ENCODE measurements at regions not wholly inside any gene's neighbourhood (a gene's known extent, or its start where the extent isn't known, plus 50 kb on each side); places are given as distances from the start of the nearest gene placed in this dataset.

- Mint-ChIP-seq H3K27me3 (ENCODE audit: insufficient read depth, low read depth, poor library complexity) (peaks cover 2% of the 10 kb centered on the region), H3K27ac (no peak overlapping the region), H3K36me3 (ENCODE audit: low read depth) (no peaks in the 10 kb centered on the region), H3K4me3 (no peak overlapping the region), H3K9me3 (no peaks in the 10 kb centered on the region), H3K4me1 (peaks cover 5% of the 10 kb centered on the region; the same call in 2 of the 3 replicates)
- H3K36me3 ChIP-seq (ENCODE audit: insufficient read depth), result no peaks in the 10 kb centered on the region
- peaks cover 14% of the 10 kb centered on the region for H3K4me1 ChIP-seq (ENCODE audit: insufficient read depth)
- no peaks in the 10 kb centered on the region for H3K79me2 ChIP-seq (replicated peaks; ENCODE audit: insufficient read depth)
- no peaks in the 10 kb centered on the region for H3F3A ChIP-seq (replicated peaks; ENCODE audit: low read depth)
- TF ChIP-seq CTCF (conservative IDR thresholded peaks at IDR 0.05; ENCODE audit: low read depth in 2 of 2) (no peak), CREB1 (CRISPR knock-in tag; IDR thresholded peaks at IDR 0.05; ENCODE audit: low read depth) (no peak), ZNF114 (CRISPR knock-in tag; IDR thresholded peaks at IDR 0.05) (no peak), ZNF331 (CRISPR knock-in tag; IDR thresholded peaks at IDR 0.05; ENCODE audit: low read depth) (no peak), STAT1 (IDR thresholded peaks at IDR 0.05; ENCODE audit: unreplicated experiment) (no peak), POLR2AphosphoS5 (IDR thresholded peaks at IDR 0.05; ENCODE audit: low read depth) (no peak), REST (IDR thresholded peaks at IDR 0.05; ENCODE audit: unreplicated experiment) (no peak), JUNB (IDR thresholded peaks at IDR 0.05; ENCODE audit: unreplicated experiment) (no peak)
- ATAC-seq, result no peak
- no peaks in the 10 kb centered on the region for H4K20me1 ChIP-seq (replicated peaks; ENCODE audit: insufficient read depth)
- no peak overlapping the region for H2AFZ ChIP-seq
- H3K4me3 ChIP-seq, result no peak overlapping the region
- H3K27me3 ChIP-seq (ENCODE audit: insufficient read depth), result no peaks in the 10 kb centered on the region
- no peak overlapping the region for H3K27ac ChIP-seq (ENCODE audit: low read depth)
- H3K9me2 ChIP-seq (ENCODE audit: insufficient read depth), result no peaks in the 10 kb centered on the region
- DNase-seq (ENCODE audit: low spot score), result no peak
- H3K4me2 ChIP-seq, result no peak overlapping the region
Observed at GRCh38 chr3:10676905-10677304, 139.1 kb upstream of the SLC6A11 start.

- Histone ChIP-seq H3K27me3 (ENCODE audit: insufficient read depth) (no peaks in the 10 kb centered on the region), H3K79me2 (replicated peaks; ENCODE audit: insufficient read depth) (no peaks in the 10 kb centered on the region), H3F3A (replicated peaks; ENCODE audit: low read depth) (no peaks in the 10 kb centered on the region), H3K4me3 (no peak overlapping the region), H3K27ac (ENCODE audit: low read depth) (no peak overlapping the region), H3K4me2 (no peak overlapping the region), H3K36me3 (ENCODE audit: insufficient read depth) (no peaks in the 10 kb centered on the region), H3K4me1 (ENCODE audit: insufficient read depth) (peaks cover 13% of the 10 kb centered on the region), H4K20me1 (replicated peaks; ENCODE audit: insufficient read depth) (no peaks in the 10 kb centered on the region), H3K9me2 (ENCODE audit: insufficient read depth) (no peaks in the 10 kb centered on the region), H2AFZ (no peak overlapping the region)
- Mint-ChIP-seq H3K36me3 (ENCODE audit: low read depth) (no peaks in the 10 kb centered on the region), H3K9me3 (no peaks in the 10 kb centered on the region), H3K27me3 (ENCODE audit: insufficient read depth, low read depth, poor library complexity) (peaks cover 2% of the 10 kb centered on the region), H3K27ac (no peak overlapping the region), H3K4me3 (no peak overlapping the region), H3K4me1 (peaks cover 5% of the 10 kb centered on the region; the same call in 2 of the 3 replicates)
- DNase-seq (ENCODE audit: low spot score), result no peak
- no peak for ATAC-seq
- TF ChIP-seq CREB1 (CRISPR knock-in tag; IDR thresholded peaks at IDR 0.05; ENCODE audit: low read depth), result no peak
- TF ChIP-seq ZNF114 (CRISPR knock-in tag; IDR thresholded peaks at IDR 0.05), result no peak
- TF ChIP-seq ETS1 (IDR thresholded peaks at IDR 0.05), result no peak
- TF ChIP-seq STAT1 (IDR thresholded peaks at IDR 0.05; ENCODE audit: unreplicated experiment), result no peak
Observed at GRCh38 chr3:10678796-10679376, 137.1 kb upstream of the SLC6A11 start.
